SKM-1 treated with dmso at 0.1 percent for 144 hours (cell line): ENCODE measurements at regions not wholly inside any gene's neighbourhood (a gene's known extent, or its start where the extent isn't known, plus 50 kb on each side); places are given as distances from the start of the nearest gene placed in this dataset.

Experiments used
- DNase-seq: peaks from one replicate; lab custom pipeline; 2025; ENCODE audit not compliant: unreplicated experiment; lab: John Stamatoyannopoulos, UW

GRCh38 chr19:30151081-30151480, 209.0 kb downstream of the URI1 start:
- DNase-seq: no peak

- no peak for DNase-seq
Measured at GRCh38 chr19:30152510-30153291, 210.7 kb downstream of the URI1 start.

DNA sequence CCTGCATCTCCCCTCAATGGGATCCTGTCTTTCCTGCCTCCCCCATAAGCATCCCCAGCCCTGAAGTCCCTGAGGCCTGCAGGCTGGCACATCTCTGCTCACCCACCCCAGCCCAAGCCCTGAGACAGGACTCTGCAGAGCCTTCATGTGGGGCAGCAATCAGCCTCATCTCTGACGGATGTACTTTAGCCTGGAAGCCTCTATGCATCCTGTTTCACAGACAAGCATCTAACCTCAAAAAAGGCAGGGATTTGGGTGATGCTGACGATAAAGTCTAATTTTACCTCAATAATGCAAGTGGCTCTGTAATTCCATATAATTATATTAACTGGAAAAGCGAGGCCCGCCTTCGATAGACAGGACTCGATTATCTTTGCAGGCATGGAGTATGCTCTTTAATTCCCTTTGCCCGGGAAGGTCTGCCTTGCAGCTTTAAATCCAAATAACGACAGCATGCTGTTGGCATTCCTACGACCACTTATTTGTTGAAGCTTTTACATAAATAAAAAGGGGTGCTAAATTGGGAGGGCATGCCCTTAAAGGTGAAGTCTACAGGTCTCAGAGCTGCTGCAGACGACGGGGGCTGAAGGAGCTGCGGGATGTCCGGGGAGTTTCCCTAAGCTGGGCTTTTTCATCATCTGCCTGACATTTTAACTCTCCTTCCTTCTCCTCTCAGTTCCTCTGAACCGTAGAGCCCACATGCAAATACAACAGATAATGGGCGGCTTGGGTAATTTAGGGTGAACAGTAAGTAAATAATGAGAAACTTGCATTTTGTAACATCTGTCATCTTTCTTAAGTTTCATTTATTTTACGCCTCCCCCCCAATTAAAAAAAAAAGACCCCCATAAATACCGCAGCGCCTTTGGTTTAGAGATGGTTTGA, 211.5 kb downstream of the URI1 start:
- no peak for DNase-seq

DNA sequence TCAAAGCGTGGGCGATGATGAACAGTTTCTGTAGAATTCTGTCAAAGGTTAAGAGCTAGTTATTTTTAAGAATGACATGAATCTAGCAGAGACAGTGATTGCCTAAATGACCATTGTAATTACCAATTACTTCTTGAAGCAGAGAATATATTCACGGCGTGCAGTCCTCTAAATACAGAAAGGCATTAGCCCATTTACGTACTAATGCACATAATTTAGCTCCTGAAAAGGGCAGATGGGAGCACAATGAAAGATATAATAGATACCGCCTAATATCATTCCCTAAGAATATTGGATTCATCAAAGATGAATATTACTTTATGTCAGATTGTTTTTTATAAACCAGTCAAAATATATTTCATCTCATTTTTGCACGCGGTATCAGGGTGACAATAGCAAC, 212.4 kb downstream of the URI1 start:
- no peak for DNase-seq

DNA sequence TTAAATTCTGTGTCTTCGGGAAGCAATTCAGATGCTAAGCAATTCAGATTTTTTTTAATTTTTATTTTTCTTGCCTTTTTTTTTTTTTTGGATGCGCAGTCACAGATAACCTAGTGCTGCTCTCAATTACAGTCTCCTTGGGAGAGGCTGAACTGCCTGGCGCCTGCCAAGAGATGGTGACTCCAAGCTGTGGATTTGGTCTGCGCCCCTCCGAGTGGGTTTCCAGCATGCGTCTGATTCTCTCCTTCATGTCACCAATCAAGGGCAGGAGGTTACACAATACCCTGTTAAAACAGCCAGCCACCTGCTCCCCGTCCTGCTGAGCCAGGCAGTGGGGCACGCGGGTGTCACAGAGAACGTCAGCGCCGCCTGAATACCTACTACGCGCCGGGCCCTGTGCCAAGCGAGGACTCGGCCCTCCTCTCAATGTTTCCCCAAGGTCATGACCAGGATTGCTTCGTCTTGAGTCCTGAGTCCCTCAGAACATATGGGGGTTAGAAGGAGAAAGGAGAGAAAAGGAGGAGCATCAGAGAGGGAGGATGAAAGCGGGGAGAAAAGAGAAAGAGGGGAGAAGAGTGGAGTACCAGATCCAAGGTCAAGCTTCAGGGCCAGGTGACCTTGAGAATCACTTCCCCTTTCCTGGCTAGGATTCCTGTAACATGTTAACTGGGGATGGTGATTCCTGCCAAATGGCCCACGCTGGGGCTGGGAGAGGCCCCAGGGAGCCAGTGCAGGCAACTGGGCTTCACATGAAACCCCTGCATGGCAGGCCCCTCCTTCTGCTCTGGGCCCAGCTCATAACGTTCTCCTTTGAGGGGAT, 213.6 kb downstream of the URI1 start:
- no peak for DNase-seq

DNA sequence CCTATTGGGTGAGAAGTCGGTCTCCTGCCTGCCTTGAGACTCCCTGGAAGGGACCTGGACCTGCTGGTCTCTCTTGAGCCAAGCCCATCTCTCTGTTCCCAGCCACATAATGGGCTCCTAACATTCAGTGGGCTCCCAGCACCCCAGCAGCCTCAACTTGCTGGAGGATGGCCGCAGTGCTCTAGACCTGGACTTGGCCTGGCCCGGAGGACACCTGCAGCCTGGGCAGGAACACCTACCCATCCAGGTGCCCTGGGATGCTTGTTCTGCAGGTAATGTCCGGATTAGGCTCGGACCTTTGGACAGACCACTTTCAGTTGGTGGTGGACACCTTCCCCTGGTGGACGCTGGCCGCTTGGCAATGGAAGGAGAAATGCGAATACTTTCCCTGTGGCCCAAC, 214.6 kb downstream of the URI1 start:
- DNase-seq: no peak

DNA sequence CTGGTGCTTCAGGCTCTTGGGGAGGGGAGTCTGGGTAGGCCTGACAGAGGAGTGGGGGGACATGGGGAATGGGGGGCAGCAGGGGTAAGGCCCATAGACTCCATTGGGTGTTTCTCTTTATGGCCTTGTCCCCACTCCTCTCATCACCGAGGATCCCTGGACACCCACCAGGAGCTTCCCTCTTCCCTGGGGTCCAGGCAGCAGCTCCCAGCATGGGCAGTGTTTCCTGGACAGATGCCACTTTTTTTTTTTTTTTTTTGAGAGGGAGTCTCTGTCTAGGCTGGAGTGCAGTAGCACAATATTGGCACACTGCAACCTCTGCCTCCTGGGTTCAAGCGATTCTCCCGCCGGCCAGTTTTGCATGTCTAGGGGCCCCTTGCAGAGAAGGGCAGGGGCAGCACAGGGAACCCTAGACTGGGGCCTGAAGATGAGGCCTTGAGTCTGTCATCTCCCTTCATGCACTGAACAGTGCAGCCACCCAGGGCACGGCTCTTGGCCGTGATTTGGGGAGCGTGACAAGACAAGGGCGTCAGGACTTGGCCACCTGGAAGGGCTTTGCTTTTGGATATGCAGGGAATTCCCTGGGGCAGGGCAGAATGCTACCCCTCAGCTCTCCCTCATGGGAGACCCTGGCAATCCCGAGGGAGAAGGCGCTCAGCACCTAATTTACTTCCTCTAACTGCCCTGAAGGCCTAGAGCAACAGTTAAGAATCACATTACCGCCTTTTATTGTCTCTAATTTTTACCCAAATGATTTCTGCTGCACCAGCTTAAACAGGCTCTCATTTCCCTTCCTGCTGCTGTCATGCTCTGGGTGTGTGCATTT, 213.9 kb upstream of the ZNF536 start:
- no peak for DNase-seq

- no peak for DNase-seq
Measured at GRCh38 chr19:30158893-30159245, 213.3 kb upstream of the ZNF536 start.

DNA sequence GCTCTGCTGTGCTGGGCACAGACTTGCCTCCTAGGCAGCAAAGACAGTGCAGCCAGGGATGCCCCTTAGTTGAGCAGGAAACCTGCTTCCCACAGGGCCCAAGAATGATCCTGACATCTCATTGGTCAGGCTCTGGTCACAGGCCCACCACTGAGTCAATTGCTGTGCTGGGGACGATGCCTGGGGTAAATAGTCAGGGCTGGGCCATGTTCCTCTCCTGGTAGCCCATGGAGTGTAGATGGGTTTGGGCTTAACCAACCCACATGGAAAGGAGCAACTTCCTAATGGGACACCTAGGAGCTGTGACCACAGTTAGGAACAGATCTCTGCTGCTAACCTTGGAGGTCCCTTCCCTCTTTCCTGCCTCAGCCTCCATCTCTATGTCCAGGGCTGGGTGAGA, 212.5 kb upstream of the ZNF536 start:
- DNase-seq: no peak

DNA sequence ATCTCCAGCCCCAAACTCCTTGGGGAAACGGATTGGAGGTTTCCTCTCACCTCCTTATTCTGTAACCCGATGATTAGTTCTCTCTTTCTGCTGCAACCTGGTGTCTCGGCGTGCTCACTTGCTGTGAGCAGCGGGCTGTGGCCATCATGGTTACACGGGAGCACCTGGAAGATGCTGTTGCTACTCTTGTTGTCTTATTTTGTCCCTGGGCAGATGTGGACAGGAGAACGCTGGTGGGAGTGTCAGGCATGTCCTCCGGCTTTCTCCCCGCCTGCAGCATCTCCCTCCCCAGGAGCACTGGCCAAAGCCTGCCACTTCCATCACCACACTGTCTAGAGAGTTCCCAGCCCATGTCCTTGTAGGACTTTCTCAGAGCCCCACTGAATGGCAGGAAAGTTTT, 211.8 kb upstream of the ZNF536 start:
- DNase-seq: no peak

DNA sequence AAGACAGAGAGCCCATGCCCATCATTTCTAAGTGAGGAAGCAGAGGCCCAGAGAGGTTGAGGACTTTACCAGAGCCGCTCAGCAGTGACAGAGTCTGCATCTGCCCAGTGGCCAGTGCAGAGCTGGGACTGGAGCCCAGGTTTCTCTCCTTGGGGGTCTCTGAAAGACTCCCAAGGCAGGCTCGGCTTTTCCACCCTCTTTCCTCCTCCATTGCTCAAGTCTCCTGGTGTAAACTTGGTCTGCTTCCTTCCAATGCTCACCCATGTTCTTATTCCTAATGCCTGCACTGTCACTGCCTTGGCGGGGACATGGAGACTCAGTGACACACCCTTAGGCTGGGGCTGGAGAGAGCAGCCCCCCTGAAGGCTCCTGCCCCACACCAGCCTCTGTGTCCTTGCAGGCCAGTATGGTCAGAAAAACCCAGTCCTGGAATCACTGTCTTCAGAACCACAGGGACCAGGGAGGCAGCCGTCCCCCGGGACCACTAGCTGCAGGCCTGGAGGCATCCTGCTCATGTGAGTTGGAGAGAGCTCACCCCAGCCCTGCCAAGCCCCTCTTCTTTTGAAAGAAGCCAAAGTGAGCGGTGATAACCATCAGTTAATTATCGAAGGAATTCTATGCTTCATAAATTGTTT, 211.0 kb upstream of the ZNF536 start:
- DNase-seq: no peak

DNA sequence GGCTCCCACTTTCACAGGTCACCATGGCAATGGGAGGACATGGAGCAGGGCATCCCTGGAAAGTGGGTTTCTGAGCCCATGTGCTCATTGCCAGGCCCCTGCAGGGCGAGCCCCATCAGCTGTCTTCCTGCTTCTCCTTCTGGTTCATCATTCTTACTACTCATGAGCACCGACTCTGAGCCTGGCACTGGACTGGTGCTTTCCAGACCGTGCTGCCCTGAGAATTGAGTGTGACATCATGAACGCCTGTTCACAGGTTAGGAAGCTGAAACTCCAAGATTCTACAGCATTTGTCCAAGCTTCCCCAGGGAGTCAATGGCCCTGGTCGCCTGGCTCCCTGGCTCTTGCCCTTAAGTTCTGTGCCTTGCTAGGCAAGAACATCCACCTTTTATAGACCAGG, 210.4 kb upstream of the ZNF536 start:
- no peak for DNase-seq

- no peak for DNase-seq
Measured at GRCh38 chr19:30162718-30163117, 209.5 kb upstream of the ZNF536 start.

- no peak for DNase-seq
Measured at GRCh38 chr19:30163663-30164062, 208.5 kb upstream of the ZNF536 start.

DNA sequence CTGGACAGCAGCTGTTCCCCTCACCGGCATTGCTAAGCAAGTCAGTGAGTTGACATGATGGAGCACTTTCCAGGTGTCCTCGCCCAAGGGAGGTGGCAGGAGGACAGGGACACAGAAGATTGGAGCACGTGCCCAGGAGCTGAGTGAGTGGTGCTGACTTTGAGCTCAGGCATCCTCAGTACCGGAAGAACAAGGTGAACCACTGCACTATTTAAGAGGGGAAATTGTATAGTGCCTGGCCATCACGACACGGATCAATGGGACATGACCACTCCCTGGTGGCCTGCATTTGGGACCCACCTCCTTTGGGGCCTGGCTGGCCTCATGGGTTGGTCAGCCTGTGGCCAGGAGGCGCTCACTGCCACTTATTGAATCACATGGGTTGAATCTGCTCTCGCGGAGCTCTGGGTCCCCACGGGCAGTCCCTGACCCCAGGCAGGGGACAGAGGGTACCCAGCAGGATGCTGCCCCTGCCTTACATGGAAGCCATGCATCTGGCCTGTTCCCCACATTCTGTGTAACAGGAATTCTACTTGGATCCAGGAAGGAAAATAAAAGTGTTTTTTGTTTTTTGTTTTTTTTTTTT, 206.9 kb upstream of the ZNF536 start:
- no peak for DNase-seq

DNA sequence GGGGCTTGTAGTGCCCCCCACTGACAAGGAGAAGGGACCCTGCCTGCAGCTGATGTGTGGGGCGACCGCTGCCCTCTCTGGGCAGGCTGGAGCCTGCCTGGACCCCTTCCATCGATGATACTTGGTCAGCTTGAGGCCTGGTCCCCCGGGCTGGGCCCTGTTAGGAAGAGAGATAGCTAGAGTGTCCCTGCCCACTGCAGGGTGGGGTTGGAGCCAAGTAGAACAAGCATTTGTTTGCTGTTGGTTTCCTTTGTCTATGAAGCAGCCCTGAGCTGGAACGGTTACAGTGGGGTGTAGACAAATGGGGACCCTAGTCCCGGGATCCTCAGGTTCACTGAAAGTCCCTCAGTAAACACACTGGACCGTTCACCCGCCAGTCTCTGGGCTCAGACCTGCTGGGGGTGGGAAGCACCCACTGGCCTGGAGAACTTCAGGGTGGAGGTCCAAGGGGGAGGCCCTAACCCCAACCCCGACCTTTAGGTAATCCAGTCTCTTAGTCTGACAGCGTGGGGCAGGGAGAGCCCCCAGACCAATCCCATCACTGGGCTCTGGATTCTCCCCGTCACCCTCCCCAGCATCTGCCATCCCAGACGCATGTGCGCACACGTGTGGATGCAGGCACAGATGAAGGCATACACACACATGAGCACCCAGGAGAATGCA, 204.8 kb upstream of the ZNF536 start:
- DNase-seq: no peak

DNA sequence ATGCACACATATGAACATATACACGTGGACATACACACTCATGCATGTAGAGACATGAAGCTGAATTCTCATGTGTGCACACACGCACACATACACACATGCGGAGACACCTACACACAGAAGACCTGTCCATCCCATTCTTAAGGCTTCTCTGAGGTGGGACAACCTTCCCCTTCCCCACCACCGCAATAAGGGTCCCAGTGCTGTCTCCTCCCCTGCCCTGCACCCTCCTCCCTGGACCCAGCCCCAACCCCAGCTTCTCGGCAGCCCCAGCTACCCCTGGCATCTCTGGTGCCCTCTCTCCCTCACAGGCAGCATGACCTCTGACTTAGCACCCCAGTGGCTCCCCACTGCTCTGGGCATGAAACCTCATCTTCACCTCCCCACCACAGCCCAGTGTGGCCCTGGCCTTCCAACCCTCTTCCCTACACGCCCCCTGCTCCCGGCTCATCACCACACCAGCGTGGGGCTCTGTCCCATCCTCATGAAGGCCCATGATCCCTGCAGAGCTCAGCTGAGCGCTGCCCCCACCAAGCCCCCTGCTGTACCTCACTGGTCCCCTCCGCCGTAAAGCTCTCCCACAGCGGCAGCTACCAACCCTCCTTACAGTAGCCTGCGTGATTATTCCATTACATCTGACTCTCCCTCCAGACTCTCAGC, 204.1 kb upstream of the ZNF536 start:
- no peak for DNase-seq

GRCh38 chr19:30168760-30169159, 203.4 kb upstream of the ZNF536 start:
- no peak for DNase-seq
